ENCODE measurements at regions not wholly inside any gene's neighbourhood (a gene's known extent, or its start where the extent isn't known, plus 50 kb on each side); places are given as distances from the start of the nearest gene placed in this dataset.

DNA sequence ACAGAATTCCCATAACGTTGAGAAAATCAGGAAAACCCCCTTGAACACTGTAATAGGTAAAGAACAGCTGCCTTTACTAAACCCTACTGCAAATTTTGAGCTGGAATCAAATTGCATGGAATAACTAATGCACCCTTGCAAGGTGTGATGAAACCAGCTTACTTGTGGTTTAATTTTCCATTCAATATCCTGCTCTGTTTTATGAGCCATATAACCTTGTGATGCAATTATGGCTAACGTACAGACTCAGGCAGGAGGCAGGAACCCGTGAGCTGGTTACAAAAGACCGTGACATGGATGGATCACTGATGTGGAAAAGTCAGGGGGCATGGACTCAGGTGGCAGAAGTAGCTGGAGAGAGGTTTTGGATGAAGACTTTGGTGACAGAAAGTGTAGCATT is 438.6 kb downstream of the COG6 start:
- Mint-ChIP-seq H3K9me3 (peaks cover 11% of the 10 kb centered on the region; the same call in 2 of the 3 replicates), H3K4me1 (peaks cover 19% of the 10 kb centered on the region), H3K36me3 (ENCODE audit: low read depth) (peaks cover 7% of the 10 kb centered on the region; the same call in 1 of the 3 replicates), H3K27me3 (ENCODE audit: insufficient read depth, low read depth, poor library complexity) (peaks cover 3% of the 10 kb centered on the region), H3K4me3 (no peak overlapping the region), H3K27ac (no peak overlapping the region)
- no peak overlapping the region for H3K4me3 ChIP-seq
- H2AFZ ChIP-seq, result no peak overlapping the region
- no peak overlapping the region for H3K4me2 ChIP-seq
- no peaks in the 10 kb centered on the region for H3K36me3 ChIP-seq (ENCODE audit: insufficient read depth)
- peaks cover 5% of the 10 kb centered on the region; the same call in 1 of the 2 replicates for H3K9me2 ChIP-seq (ENCODE audit: insufficient read depth)
- no peaks in the 10 kb centered on the region; the same call in 1 of the 2 replicates for H3K4me1 ChIP-seq (ENCODE audit: insufficient read depth)
- H4K20me1 ChIP-seq (replicated peaks; ENCODE audit: insufficient read depth), result no peaks in the 10 kb centered on the region
- no peaks in the 10 kb centered on the region for H3K27me3 ChIP-seq (ENCODE audit: insufficient read depth)
- H3K27ac ChIP-seq (ENCODE audit: low read depth), result no peak overlapping the region
- ATAC-seq (no peak), DNase-seq (ENCODE audit: low spot score) (no peak)
- H3K79me2 ChIP-seq (replicated peaks; ENCODE audit: insufficient read depth), result no peaks in the 10 kb centered on the region
- TF ChIP-seq EZH2 (IDR thresholded peaks at IDR 0.05; ENCODE audit: low read depth, unreplicated experiment), result no peak
- no peak for TF ChIP-seq CREB1 (CRISPR knock-in tag; IDR thresholded peaks at IDR 0.05; ENCODE audit: low read depth)
- no peak for TF ChIP-seq ZNF331 (CRISPR knock-in tag; IDR thresholded peaks at IDR 0.05; ENCODE audit: low read depth)
- no peak for TF ChIP-seq ZNF114 (CRISPR knock-in tag; IDR thresholded peaks at IDR 0.05)
- no peaks in the 10 kb centered on the region for H3F3A ChIP-seq (replicated peaks; ENCODE audit: low read depth)

DNA sequence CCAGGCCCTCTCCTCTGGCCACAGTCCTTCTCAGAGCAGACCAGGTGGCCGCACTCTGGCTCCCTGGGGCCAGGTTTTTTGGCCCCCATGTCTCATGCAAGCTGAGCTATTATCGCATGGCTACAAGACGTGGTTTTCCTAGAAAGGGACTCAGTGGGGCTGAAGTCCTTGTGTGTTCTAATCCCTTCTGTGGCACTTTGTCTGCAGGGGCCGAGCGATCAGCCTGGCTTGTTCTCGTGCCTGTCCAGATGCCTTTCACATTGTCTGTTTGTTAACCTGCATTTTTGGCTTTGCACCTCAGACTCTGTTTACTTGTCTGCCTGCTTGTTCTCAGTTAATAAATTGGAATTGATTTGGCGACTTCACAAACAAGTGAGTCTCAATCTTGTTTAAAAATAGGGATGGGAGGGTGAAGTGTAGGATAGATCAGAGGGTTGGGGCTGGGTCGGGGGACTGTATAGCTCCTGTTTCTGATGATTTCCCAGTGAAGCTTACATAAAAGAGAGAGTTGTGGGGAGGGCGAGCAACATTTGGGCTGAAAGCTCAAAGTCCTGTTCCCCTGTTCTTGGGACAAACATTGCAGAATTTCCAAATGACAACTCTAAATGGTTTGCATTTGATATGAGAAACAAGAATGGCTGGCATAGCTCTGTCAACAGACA is 440.4 kb downstream of the COG6 start:
- peaks cover 12% of the 10 kb centered on the region for H3K36me3 Mint-ChIP-seq (ENCODE audit: low read depth)
- TF ChIP-seq EZH2 (IDR thresholded peaks at IDR 0.05; ENCODE audit: low read depth, unreplicated experiment) (no peak), POLR2AphosphoS5 (IDR thresholded peaks at IDR 0.05; ENCODE audit: low read depth) (no peak), STAT1 (IDR thresholded peaks at IDR 0.05; ENCODE audit: unreplicated experiment) (no peak)
- TF ChIP-seq, protein P1, sequence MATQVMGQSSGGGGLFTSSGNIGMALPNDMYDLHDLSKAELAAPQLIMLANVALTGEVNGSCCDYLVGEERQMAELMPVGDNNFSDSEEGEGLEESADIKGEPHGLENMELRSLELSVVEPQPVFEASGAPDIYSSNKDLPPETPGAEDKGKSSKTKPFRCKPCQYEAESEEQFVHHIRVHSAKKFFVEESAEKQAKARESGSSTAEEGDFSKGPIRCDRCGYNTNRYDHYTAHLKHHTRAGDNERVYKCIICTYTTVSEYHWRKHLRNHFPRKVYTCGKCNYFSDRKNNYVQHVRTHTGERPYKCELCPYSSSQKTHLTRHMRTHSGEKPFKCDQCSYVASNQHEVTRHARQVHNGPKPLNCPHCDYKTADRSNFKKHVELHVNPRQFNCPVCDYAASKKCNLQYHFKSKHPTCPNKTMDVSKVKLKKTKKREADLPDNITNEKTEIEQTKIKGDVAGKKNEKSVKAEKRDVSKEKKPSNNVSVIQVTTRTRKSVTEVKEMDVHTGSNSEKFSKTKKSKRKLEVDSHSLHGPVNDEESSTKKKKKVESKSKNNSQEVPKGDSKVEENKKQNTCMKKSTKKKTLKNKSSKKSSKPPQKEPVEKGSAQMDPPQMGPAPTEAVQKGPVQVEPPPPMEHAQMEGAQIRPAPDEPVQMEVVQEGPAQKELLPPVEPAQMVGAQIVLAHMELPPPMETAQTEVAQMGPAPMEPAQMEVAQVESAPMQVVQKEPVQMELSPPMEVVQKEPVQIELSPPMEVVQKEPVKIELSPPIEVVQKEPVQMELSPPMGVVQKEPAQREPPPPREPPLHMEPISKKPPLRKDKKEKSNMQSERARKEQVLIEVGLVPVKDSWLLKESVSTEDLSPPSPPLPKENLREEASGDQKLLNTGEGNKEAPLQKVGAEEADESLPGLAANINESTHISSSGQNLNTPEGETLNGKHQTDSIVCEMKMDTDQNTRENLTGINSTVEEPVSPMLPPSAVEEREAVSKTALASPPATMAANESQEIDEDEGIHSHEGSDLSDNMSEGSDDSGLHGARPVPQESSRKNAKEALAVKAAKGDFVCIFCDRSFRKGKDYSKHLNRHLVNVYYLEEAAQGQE (IDR thresholded peaks at IDR 0.05; ENCODE audit: unreplicated experiment), result no peak
- TF ChIP-seq, protein P2, sequence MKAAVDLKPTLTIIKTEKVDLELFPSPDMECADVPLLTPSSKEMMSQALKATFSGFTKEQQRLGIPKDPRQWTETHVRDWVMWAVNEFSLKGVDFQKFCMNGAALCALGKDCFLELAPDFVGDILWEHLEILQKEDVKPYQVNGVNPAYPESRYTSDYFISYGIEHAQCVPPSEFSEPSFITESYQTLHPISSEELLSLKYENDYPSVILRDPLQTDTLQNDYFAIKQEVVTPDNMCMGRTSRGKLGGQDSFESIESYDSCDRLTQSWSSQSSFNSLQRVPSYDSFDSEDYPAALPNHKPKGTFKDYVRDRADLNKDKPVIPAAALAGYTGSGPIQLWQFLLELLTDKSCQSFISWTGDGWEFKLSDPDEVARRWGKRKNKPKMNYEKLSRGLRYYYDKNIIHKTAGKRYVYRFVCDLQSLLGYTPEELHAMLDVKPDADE (IDR thresholded peaks at IDR 0.05), result no peak
- TF ChIP-seq, protein P3, sequence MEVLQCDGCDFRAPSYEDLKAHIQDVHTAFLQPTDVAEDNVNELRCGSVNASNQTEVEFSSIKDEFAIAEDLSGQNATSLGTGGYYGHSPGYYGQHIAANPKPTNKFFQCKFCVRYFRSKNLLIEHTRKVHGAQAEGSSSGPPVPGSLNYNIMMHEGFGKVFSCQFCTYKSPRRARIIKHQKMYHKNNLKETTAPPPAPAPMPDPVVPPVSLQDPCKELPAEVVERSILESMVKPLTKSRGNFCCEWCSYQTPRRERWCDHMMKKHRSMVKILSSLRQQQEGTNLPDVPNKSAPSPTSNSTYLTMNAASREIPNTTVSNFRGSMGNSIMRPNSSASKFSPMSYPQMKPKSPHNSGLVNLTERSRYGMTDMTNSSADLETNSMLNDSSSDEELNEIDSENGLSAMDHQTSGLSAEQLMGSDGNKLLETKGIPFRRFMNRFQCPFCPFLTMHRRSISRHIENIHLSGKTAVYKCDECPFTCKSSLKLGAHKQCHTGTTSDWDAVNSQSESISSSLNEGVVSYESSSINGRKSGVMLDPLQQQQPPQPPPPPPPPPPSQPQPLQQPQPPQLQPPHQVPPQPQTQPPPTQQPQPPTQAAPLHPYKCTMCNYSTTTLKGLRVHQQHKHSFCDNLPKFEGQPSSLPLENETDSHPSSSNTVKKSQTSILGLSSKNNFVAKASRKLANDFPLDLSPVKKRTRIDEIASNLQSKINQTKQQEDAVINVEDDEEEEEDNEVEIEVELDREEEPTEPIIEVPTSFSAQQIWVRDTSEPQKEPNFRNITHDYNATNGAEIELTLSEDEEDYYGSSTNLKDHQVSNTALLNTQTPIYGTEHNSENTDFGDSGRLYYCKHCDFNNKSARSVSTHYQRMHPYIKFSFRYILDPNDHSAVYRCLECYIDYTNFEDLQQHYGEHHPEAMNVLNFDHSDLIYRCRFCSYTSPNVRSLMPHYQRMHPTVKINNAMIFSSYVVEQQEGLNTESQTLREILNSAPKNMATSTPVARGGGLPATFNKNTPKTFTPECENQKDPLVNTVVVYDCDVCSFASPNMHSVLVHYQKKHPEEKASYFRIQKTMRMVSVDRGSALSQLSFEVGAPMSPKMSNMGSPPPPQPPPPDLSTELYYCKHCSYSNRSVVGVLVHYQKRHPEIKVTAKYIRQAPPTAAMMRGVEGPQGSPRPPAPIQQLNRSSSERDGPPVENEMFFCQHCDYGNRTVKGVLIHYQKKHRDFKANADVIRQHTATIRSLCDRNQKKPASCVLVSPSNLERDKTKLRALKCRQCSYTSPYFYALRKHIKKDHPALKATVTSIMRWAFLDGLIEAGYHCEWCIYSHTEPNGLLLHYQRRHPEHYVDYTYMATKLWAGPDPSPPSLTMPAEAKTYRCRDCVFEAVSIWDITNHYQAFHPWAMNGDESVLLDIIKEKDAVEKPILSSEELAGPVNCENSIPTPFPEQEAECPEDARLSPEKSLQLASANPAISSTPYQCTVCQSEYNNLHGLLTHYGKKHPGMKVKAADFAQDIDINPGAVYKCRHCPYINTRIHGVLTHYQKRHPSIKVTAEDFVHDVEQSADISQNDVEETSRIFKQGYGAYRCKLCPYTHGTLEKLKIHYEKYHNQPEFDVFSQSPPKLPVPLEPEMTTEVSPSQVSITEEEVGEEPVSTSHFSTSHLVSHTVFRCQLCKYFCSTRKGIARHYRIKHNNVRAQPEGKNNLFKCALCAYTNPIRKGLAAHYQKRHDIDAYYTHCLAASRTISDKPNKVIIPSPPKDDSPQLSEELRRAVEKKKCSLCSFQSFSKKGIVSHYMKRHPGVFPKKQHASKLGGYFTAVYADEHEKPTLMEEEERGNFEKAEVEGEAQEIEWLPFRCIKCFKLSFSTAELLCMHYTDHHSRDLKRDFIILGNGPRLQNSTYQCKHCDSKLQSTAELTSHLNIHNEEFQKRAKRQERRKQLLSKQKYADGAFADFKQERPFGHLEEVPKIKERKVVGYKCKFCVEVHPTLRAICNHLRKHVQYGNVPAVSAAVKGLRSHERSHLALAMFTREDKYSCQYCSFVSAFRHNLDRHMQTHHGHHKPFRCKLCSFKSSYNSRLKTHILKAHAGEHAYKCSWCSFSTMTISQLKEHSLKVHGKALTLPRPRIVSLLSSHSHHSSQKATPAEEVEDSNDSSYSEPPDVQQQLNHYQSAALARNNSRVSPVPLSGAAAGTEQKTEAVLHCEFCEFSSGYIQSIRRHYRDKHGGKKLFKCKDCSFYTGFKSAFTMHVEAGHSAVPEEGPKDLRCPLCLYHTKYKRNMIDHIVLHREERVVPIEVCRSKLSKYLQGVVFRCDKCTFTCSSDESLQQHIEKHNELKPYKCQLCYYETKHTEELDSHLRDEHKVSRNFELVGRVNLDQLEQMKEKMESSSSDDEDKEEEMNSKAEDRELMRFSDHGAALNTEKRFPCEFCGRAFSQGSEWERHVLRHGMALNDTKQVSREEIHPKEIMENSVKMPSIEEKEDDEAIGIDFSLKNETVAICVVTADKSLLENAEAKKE (CRISPR knock-in tag; IDR thresholded peaks at IDR 0.05), result no peak

More for the DNA sequence above, 440.4 kb downstream of the COG6 start:
- no peak for DNase-seq (ENCODE audit: low spot score)
- H3F3A ChIP-seq (replicated peaks; ENCODE audit: low read depth), result no peaks in the 10 kb centered on the region
- peaks cover 5% of the 10 kb centered on the region; the same call in 1 of the 2 replicates for H3K9me2 ChIP-seq (ENCODE audit: insufficient read depth)
- no peaks in the 10 kb centered on the region for H4K20me1 ChIP-seq (replicated peaks; ENCODE audit: insufficient read depth)
- Mint-ChIP-seq H3K4me3 (no peak overlapping the region), H3K9me3 (peaks cover 17% of the 10 kb centered on the region; the same call in 2 of the 3 replicates), H3K27me3 (ENCODE audit: insufficient read depth, low read depth, poor library complexity) (peaks cover 3% of the 10 kb centered on the region), H3K27ac (no peak overlapping the region), H3K4me1 (peaks cover 19% of the 10 kb centered on the region)
- no peaks in the 10 kb centered on the region for H3K4me1 ChIP-seq (ENCODE audit: insufficient read depth)
- H3K27me3 ChIP-seq (ENCODE audit: insufficient read depth), result no peaks in the 10 kb centered on the region
- H3K27ac ChIP-seq (ENCODE audit: low read depth), result no peak overlapping the region
- no peak overlapping the region for H3K4me3 ChIP-seq
- H3K4me2 ChIP-seq, result no peak overlapping the region
- no peak overlapping the region for H2AFZ ChIP-seq
- H3K36me3 ChIP-seq (ENCODE audit: insufficient read depth), result no peaks in the 10 kb centered on the region
- H3K79me2 ChIP-seq (replicated peaks; ENCODE audit: insufficient read depth), result no peaks in the 10 kb centered on the region
- ATAC-seq, result no peak

Data from GM23338 (cell line).